ENCODE measurements at regions not wholly inside any gene's neighbourhood (a gene's known extent, or its start where the extent isn't known, plus 50 kb on each side); places are given as distances from the start of the nearest gene placed in this dataset.

DNA sequence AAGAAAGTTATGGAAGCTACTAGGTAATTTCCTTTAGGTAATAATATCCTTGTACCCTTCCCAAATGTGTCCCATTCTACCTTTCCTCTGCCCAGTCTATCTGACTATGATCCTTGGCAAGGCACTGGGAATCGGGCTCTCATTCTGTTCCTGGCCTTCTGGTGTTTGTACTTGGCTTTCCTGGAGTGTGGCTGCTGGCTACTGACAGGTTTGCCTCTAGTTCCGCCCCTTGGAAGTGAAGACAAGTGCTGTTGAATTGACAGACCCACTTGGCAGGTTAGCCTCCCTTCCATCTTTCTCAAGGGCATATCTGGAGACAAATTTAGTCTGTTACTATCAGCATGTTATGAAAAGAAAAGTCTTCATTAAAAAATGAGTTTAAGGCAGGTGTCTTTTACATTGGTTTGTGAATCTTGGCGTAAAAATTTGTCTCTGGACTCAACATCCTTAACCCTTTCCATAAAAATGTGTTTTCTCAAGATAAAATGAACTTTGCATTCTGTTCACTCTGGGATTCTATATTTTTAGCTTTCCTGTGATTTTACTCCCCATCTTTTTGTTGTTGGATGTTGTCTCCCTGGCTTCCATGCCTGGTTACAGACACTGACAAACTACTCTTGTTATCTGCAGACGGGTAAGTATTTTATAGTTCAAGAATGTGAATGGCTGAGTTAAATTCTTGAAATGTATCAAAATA is 287.4 kb upstream of the PDGFD start:
- no peak for TF ChIP-seq GATA2 (IDR thresholded peaks at IDR 0.05; ENCODE audit: low read depth, low read length)
- no peak for TF ChIP-seq GATA3 (IDR thresholded peaks at IDR 0.05; ENCODE audit: low read depth, low read length)
